ENCODE measurements at regions not wholly inside any gene's neighbourhood (a gene's known extent, or its start where the extent isn't known, plus 50 kb on each side); places are given as distances from the start of the nearest gene placed in this dataset.
A peak's percentile ranks its signal among the peaks of the same experiment; 100 is the strongest.

DNA sequence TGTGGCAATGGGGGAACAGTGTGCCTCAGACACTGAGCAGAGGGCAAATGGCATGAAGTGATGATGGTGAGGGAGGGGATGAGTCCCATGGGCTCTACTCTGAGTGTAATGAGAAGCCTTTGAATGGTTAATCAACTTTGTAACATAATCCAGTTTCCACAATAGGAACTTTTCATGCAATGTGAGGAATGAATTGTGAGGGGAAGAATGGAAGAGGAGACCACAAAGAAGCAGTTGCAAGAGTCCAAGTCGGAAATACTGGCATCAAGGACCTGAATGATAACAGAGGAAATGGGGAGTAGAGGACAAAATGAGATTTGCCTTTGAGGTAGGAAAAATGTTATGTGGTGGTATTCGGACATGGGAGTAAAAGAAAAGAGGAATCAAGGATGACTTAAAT is 476.9 kb upstream of the PRICKLE1 start:
- no peak overlapping the region for H2BK20ac ChIP-seq (ENCODE audit: low read depth, low read length, poor library complexity, severe bottlenecking)
- no peak overlapping the region for H4K5ac ChIP-seq (ENCODE audit: insufficient read length, low read depth, low read length)
- H3K9me3 ChIP-seq (ENCODE audit: control insufficient read depth, low read depth, low read length): no peaks in the 10 kb centered on the region
- no peak overlapping the region for H3K56ac ChIP-seq (ENCODE audit: insufficient read length, low read depth, low read length)
- no peak overlapping the region for H2AFZ ChIP-seq (ENCODE audit: low read length)
- H3K36me3 Mint-ChIP-seq (ENCODE audit: insufficient read depth in 1 of 3, low read depth in 3 of 3): no peaks in the 10 kb centered on the region
- H3T11ph ChIP-seq (ENCODE audit: low read length): no peak overlapping the region
- no peak overlapping the region for H3K23ac ChIP-seq (ENCODE audit: insufficient read length, low read depth, low read length)
- H3K27ac Mint-ChIP-seq: peak overlapping the region in 1 of 3 experiments; percentile 0; a peak in 2 of 7 replicates
- no peak overlapping the region for H3K4me2 ChIP-seq (ENCODE audit: insufficient read depth, insufficient read length, low read length)
- TF ChIP-seq, protein P1, sequence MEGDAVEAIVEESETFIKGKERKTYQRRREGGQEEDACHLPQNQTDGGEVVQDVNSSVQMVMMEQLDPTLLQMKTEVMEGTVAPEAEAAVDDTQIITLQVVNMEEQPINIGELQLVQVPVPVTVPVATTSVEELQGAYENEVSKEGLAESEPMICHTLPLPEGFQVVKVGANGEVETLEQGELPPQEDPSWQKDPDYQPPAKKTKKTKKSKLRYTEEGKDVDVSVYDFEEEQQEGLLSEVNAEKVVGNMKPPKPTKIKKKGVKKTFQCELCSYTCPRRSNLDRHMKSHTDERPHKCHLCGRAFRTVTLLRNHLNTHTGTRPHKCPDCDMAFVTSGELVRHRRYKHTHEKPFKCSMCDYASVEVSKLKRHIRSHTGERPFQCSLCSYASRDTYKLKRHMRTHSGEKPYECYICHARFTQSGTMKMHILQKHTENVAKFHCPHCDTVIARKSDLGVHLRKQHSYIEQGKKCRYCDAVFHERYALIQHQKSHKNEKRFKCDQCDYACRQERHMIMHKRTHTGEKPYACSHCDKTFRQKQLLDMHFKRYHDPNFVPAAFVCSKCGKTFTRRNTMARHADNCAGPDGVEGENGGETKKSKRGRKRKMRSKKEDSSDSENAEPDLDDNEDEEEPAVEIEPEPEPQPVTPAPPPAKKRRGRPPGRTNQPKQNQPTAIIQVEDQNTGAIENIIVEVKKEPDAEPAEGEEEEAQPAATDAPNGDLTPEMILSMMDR (conservative IDR thresholded peaks at IDR 0.05): no peak
- H3K4me1 ChIP-seq (ENCODE audit: insufficient read depth, low read length): no peaks in the 10 kb centered on the region
- H3K27ac ChIP-seq (ENCODE audit: insufficient read length, low read depth, low read length): no peak overlapping the region
- no peaks in the 10 kb centered on the region for H3K79me2 ChIP-seq (ENCODE audit: insufficient read depth, low read length)
- no peaks in the 10 kb centered on the region for H3K79me1 ChIP-seq (ENCODE audit: insufficient read depth, low read depth, low read length, poor library complexity, severe bottlenecking)
- H2BK12ac ChIP-seq (ENCODE audit: insufficient read length, low read depth, low read length): no peak overlapping the region
- no peaks in the 10 kb centered on the region for H4K20me1 ChIP-seq (ENCODE audit: control insufficient read depth, insufficient read depth, insufficient read length)
- H3K4me3 Mint-ChIP-seq: no peak overlapping the region
- no peak overlapping the region for H2BK5ac ChIP-seq (ENCODE audit: insufficient read length, low read length)
- no peak overlapping the region for H3K18ac ChIP-seq (ENCODE audit: insufficient read length, low read depth, low read length)
- no peak overlapping the region for H4K91ac ChIP-seq (ENCODE audit: insufficient read length, low read depth, low read length)
- H3K9ac ChIP-seq (ENCODE audit: extremely low read depth, insufficient read length, low read length): no peak overlapping the region
- H4K8ac ChIP-seq (replicated peaks; ENCODE audit: insufficient read length, low read depth, low read length): no peak overlapping the region
- no peak overlapping the region for H3K14ac ChIP-seq (ENCODE audit: insufficient read depth, low read length)
- H3K27me3 ChIP-seq (ENCODE audit: insufficient read depth, low read length): no peaks in the 10 kb centered on the region
- no peak for DNase-seq
- 100% methylated on average over 1 of the region's 2 CpGs for WGBS (ENCODE audit: extremely low coverage, insufficient read length, low lambda C conversion rate)
- no peak overlapping the region for H2AK5ac ChIP-seq (ENCODE audit: insufficient read length, low read length)
- H2BK15ac ChIP-seq (ENCODE audit: low read depth, low read length): no peak overlapping the region
- no peak overlapping the region for H3K4ac ChIP-seq (ENCODE audit: low read depth, low read length)
- H3K4me1 Mint-ChIP-seq: peaks cover 4 to 6% of the 10 kb centered on the region in 2 experiments; a peak in 3 of 4 replicates
- no peaks in the 10 kb centered on the region for H3K23me2 ChIP-seq (ENCODE audit: insufficient read length, low read depth, low read length, poor library complexity, severe bottlenecking)
- H3K27me3 Mint-ChIP-seq (ENCODE audit: low read depth): no peaks in the 10 kb centered on the region
- peaks cover 0 to 3% of the 10 kb centered on the region in 2 experiments; a peak in 2 of 5 replicates for H3K9me3 Mint-ChIP-seq
- H2BK120ac ChIP-seq (ENCODE audit: low read depth, low read length, poor library complexity, severe bottlenecking): no peak overlapping the region
